ENCODE measurements at regions not wholly inside any gene's neighbourhood (a gene's known extent, or its start where the extent isn't known, plus 50 kb on each side); places are given as distances from the start of the nearest gene placed in this dataset.

DNA sequence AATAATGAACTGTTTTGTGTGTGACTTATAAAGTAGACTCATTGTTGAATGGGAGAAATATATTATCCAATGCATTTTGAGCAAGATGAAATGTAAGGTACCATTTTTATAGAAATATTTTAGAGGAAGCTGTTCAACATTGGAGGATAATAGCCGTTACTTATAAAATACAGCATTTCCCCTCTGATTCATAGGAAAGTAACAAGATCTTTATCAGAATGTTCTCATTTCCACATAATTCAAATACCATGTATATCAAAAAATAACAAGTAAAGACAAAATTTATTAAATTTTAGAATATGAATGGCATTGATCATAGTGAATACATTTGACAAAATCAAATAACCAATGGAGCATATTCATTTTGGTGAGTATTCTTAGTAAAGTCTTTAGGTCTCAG is 346.7 kb upstream of the PTGER4 start:
- no peak for DNase-seq
- Histone ChIP-seq H3K9me3 (no peaks in the 10 kb centered on the region), H3K4me1 (no peaks in the 10 kb centered on the region), H3K36me3 (no peaks in the 10 kb centered on the region), H3K4me3 (no peak overlapping the region), H3K27me3 (no peaks in the 10 kb centered on the region), H3K27ac (no peak overlapping the region)
- in situ Hi-C loops (cut with MboI; ENCODE audit: low pct_ligation_motif_present in 1 of 4, low pct_unique_long_range_greater_than_20kb in 1 of 4, low sequenced_read_pairs in 3 of 4) (no loop called here), intact Hi-C loops (cut with DNase I; ENCODE audit: low total_unique reads) (no loop called here)
- TF ChIP-seq, protein P1, sequence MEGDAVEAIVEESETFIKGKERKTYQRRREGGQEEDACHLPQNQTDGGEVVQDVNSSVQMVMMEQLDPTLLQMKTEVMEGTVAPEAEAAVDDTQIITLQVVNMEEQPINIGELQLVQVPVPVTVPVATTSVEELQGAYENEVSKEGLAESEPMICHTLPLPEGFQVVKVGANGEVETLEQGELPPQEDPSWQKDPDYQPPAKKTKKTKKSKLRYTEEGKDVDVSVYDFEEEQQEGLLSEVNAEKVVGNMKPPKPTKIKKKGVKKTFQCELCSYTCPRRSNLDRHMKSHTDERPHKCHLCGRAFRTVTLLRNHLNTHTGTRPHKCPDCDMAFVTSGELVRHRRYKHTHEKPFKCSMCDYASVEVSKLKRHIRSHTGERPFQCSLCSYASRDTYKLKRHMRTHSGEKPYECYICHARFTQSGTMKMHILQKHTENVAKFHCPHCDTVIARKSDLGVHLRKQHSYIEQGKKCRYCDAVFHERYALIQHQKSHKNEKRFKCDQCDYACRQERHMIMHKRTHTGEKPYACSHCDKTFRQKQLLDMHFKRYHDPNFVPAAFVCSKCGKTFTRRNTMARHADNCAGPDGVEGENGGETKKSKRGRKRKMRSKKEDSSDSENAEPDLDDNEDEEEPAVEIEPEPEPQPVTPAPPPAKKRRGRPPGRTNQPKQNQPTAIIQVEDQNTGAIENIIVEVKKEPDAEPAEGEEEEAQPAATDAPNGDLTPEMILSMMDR (IDR thresholded peaks at IDR 0.05) = no peak
- TF ChIP-seq POLR2A (IDR thresholded peaks at IDR 0.05) (no peak), EP300 (IDR thresholded peaks at IDR 0.05; ENCODE audit: low read depth) (no peak), POLR2AphosphoS5 (IDR thresholded peaks at IDR 0.05) (no peak)
- WGBS, 2 donors (ENCODE audit: low coverage in 1 of 2) = 54 to 77% methylated on average over 1 of the region's 1 CpG

DNA sequence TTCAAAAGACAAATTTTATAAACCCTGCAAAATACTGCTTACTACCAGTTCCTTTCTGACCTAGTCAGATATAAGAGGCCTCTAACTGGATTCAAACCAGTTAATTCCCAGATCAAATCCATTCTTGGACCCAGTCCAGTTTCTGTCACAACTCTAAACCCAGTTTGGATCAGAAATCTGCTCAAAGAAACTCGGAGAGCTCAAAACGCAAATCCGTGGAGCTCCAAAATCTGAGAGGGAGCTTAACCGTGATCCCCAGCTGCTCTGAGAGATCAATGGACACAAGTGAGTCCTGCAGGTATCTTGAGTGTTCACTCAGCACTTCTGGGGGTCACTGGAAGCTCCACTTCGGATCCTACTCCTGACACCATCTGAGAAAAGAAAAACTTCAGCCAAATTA is 348.1 kb upstream of the PTGER4 start:
- Histone ChIP-seq H3K4me3 (no peak overlapping the region), H3K27me3 (no peaks in the 10 kb centered on the region), H3K27ac (no peak overlapping the region), H3K4me1 (no peaks in the 10 kb centered on the region), H3K9me3 (no peaks in the 10 kb centered on the region), H3K36me3 (no peaks in the 10 kb centered on the region)
- no peak for DNase-seq
- intact Hi-C loops (cut with DNase I; ENCODE audit: low total_unique reads) (no loop called here), in situ Hi-C loops (cut with MboI; ENCODE audit: low pct_ligation_motif_present in 1 of 4, low pct_unique_long_range_greater_than_20kb in 1 of 4, low sequenced_read_pairs in 3 of 4) (no loop called here)
- TF ChIP-seq EP300 (IDR thresholded peaks at IDR 0.05; ENCODE audit: low read depth) (no peak), POLR2AphosphoS5 (IDR thresholded peaks at IDR 0.05) (no peak), POLR2A (IDR thresholded peaks at IDR 0.05) (no peak)
- TF ChIP-seq, protein P1 (IDR thresholded peaks at IDR 0.05) = no peak
- 77 to 90% methylated on average over 4 to 5 of the region's 5 CpGs for WGBS, 2 donors (ENCODE audit: low coverage in 1 of 2)

DNA sequence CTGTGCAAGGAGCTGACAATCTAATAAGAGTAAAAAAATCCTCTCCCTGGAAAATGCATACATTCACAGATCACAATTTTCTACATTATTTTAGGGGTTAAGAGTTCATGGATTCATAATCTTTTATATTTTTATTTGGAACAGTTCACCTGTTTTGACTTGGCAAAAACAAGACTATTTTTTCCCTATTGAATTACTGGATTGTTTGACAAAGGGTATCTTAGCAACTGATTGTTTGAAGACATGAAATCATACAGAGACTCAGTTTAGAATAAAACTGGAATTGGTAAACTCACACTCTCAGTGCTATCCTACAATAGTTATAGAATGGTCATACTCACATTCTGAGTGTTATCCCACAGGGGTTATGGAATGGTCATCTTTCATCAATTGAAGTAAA is 358.2 kb upstream of the PTGER4 start:
- H3K9me3 ChIP-seq = no peaks in the 10 kb centered on the region
- TF ChIP-seq EP300 (IDR thresholded peaks at IDR 0.05; ENCODE audit: low read depth) = no peak
- H3K4me3 ChIP-seq = no peak overlapping the region
- no peak for DNase-seq
- intact Hi-C loops (cut with DNase I; ENCODE audit: low total_unique reads) = no loop called here
- in situ Hi-C loops (cut with MboI; ENCODE audit: low pct_ligation_motif_present in 1 of 4, low pct_unique_long_range_greater_than_20kb in 1 of 4, low sequenced_read_pairs in 3 of 4) = no loop called here
- H3K4me1 ChIP-seq = no peaks in the 10 kb centered on the region
- H3K27ac ChIP-seq = no peak overlapping the region
- H3K27me3 ChIP-seq = no peaks in the 10 kb centered on the region
- H3K36me3 ChIP-seq = no peaks in the 10 kb centered on the region

DNA sequence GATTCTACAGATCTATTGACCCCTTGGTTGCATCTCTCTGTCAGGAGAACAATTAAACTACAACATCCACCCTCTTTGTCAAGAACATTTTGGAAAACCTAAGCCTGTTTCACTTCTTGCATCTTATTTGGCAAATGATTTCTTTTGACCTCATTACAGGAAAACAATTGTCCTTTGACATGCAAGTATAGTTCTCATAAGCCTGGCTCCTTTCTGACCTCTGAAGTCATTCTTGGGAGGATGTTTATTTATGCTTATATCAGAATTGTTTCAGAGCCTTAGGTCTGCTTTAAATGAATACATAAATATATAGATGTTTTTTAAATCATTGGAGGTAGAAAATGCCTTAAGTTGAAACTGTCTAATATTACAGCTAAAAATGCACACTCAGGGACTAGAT is 361.3 kb upstream of the PTGER4 start:
- H3K9me3 ChIP-seq = no peaks in the 10 kb centered on the region
- no peak overlapping the region for H3K4me3 ChIP-seq
- H3K36me3 ChIP-seq = no peaks in the 10 kb centered on the region
- DNase-seq = no peak
- in situ Hi-C loops (cut with MboI; ENCODE audit: low pct_ligation_motif_present in 1 of 4, low pct_unique_long_range_greater_than_20kb in 1 of 4, low sequenced_read_pairs in 3 of 4) = no loop called here
- TF ChIP-seq, protein P1 (IDR thresholded peaks at IDR 0.05) = no peak
- TF ChIP-seq POLR2A (IDR thresholded peaks at IDR 0.05) (no peak), POLR2AphosphoS5 (IDR thresholded peaks at IDR 0.05) (no peak)
- intact Hi-C loops (cut with DNase I; ENCODE audit: low total_unique reads) = no loop called here
- H3K4me1 ChIP-seq = no peaks in the 10 kb centered on the region
- no peak overlapping the region for H3K27ac ChIP-seq
- no peaks in the 10 kb centered on the region for H3K27me3 ChIP-seq

DNA sequence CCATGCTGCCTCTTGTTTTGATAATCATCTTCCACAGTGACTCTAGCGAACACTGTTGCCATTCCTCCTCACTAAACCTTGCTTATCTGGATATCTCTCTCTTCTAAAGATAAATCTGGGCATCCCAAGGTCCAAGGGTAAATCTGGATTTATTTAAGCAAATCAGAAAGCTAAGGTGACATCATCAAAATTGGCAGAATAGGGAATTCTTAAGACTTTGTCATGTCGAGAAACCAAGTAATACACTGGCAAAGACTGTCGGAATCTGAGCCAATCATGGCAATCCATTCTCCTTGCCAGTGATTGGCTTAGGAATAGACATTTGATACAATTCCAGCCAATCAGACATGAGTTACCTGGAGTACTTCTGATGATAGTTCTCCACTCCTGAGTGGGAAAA is 362.7 kb upstream of the PTGER4 start:
- no peaks in the 10 kb centered on the region for H3K27me3 ChIP-seq
- TF ChIP-seq, protein P1 (IDR thresholded peaks at IDR 0.05) = no peak
- TF ChIP-seq EP300 (IDR thresholded peaks at IDR 0.05; ENCODE audit: low read depth) (no peak), POLR2A (IDR thresholded peaks at IDR 0.05) (no peak), POLR2AphosphoS5 (IDR thresholded peaks at IDR 0.05) (no peak)
- no peak for DNase-seq
- no peaks in the 10 kb centered on the region for H3K9me3 ChIP-seq
- WGBS, 2 donors (ENCODE audit: low coverage in 1 of 2) = 88 to 97% methylated on average over 3 of the region's 3 CpGs
- no peaks in the 10 kb centered on the region for H3K36me3 ChIP-seq
- no peak overlapping the region for H3K27ac ChIP-seq
- H3K4me1 ChIP-seq = no peaks in the 10 kb centered on the region
- in situ Hi-C loops (cut with MboI; ENCODE audit: low pct_ligation_motif_present in 1 of 4, low pct_unique_long_range_greater_than_20kb in 1 of 4, low sequenced_read_pairs in 3 of 4) (no loop called here), intact Hi-C loops (cut with DNase I; ENCODE audit: low total_unique reads) (no loop called here)
- no peak overlapping the region for H3K4me3 ChIP-seq

Measured in transverse colon (tissue), 4 donors.